Dendritic cell treated with granulocyte-macrophage colony-stimulating factor and Interleukin-4, amounts not matched to agents 40 ng/mL and 50 ng/mL, for 4 days (primary cell): ENCODE measurements at regions not wholly inside any gene's neighbourhood (a gene's known extent, or its start where the extent isn't known, plus 50 kb on each side); places are given as distances from the start of the nearest gene placed in this dataset.
"Not testable (repeated sequence)": the region's sequence is repeated elsewhere in the genome, so short reads cannot be mapped to it uniquely, and the experiment has no call there.

Source experiments
- H3K27ac Mint-ChIP-seq: one replicate; pipeline ENCODE4 v1.8.0; 2022; ENCODE audit warnings: mild to moderate bottlenecking, mixed read lengths
- H3K27me3 Mint-ChIP-seq: one replicate; pipeline ENCODE4 v1.8.0; 2022; ENCODE audit warnings: mild to moderate bottlenecking, mixed read lengths
- H3K36me3 Mint-ChIP-seq: one replicate; pipeline ENCODE4 v1.8.0; 2022; ENCODE audit warnings: low read depth, mixed read lengths
- H3K4me1 Mint-ChIP-seq: one replicate; pipeline ENCODE4 v1.8.0; 2022; ENCODE audit warnings: low read depth, mixed read lengths
- H3K4me3 Mint-ChIP-seq: one replicate; pipeline ENCODE4 v1.8.0; 2022; ENCODE audit warnings: mild to moderate bottlenecking, moderate library complexity, mixed read lengths
- H3K9me3 Mint-ChIP-seq: one replicate; pipeline ENCODE4 v1.8.0; 2022; ENCODE audit warnings: mixed read lengths
- intact Hi-C: fragments of 100-400 bp; cut with micrococcal nuclease; formaldehyde crosslinking; loops from one replicate; pipeline ENCODE4 v1.15.0; 2022

DNA sequence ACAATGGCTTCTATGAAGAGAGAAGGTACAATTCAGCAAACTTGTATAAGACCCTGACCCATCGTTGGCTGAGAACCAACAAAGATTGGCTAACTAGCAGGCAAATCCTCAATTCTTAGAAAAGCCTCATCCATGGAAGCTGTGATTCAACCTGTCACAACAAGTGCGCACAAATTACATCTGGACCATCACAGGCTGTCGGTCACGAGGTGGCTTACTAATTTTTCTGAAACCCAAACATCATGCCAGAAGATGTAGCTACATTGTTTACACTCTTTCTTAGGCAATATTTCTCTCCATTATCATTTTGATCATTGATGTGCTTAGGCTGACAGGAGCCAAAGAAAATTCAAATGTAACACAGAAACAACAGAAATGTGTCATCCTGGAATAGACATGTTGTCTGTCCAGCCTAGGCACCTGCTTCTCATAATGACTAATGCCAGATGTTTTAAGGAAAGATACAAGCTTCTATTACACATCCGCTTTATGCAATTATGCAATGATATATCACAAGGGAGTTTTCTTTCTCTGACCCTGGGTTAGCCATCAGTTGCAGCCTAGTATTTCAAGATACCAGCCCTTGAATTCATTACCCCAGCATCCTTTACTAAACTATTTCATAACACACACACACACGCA lies 92.9 kb upstream of the DIO2 start:
- intact Hi-C loops = no loop called here
- Mint-ChIP-seq H3K27me3 (no peaks in the 10 kb centered on the region), H3K27ac (no peak overlapping the region), H3K9me3 (peaks cover 7% of the 10 kb centered on the region), H3K36me3 (no peaks in the 10 kb centered on the region), H3K4me1 (no peaks in the 10 kb centered on the region), H3K4me3 (no peak overlapping the region)

DNA sequence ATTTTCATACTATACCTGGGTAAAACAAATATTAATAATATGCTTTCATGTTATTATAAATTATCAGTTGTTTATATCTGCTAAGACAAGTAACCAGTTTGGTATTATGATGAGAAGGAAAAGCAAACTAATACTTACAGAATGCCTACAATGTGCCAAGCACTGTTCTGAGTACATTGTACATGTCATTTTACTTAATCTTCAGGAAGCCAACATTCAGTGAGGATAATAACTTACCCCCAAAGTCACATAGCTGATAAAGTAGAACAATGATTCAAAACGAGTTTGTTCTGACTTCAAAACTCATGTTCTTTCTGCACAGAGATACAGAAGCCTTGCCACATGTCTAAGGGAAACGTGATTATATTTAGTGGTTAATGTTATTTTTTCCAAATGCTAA lies 89.0 kb upstream of the DIO2 start:
- no peak overlapping the region for H3K27ac Mint-ChIP-seq
- H3K36me3 Mint-ChIP-seq = no peaks in the 10 kb centered on the region
- H3K4me3 Mint-ChIP-seq = no peak overlapping the region
- H3K27me3 Mint-ChIP-seq = no peaks in the 10 kb centered on the region
- intact Hi-C loops = no loop called here
- H3K9me3 Mint-ChIP-seq = peaks cover 18% of the 10 kb centered on the region
- no peaks in the 10 kb centered on the region for H3K4me1 Mint-ChIP-seq

DNA sequence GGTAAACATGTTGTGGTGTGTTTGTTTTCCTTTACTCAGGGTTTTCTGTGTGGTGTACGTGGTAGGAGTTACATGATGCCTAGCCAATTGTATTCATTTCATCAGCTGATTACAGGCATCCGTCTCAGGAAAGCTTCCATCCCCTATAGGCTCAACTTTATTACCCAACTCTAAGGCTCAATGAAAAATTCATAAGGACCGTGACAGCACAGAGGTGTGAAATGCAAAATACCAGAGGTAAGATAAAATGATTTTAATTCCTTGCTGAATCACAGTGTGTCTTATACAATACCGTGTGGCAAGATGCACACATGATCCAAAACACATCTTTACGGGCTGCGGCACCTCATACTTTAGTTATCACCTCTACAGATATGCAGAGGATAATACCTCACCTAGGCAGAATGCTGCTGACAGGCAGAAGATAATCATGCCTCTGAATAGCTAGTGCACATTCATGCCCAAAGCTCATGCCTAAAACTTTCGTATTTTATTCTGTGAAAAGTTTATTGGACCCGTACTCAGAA lies 87.2 kb upstream of the DIO2 start:
- Mint-ChIP-seq H3K27me3 (no peaks in the 10 kb centered on the region), H3K4me3 (no peak overlapping the region), H3K9me3 (peaks cover 14% of the 10 kb centered on the region), H3K27ac (no peak overlapping the region), H3K4me1 (no peaks in the 10 kb centered on the region), H3K36me3 (no peaks in the 10 kb centered on the region)
- intact Hi-C loops = no loop called here

- Mint-ChIP-seq H3K27me3 (no peaks in the 10 kb centered on the region), H3K4me3 (no peak overlapping the region), H3K4me1 (no peaks in the 10 kb centered on the region), H3K9me3 (peaks cover 6% of the 10 kb centered on the region), H3K27ac (no peak overlapping the region), H3K36me3 (no peaks in the 10 kb centered on the region)
- intact Hi-C loops = no loop called here
These were observed 79.8 kb upstream of the DIO2 start for GRCh38 chr14:80291101-80291500.

GRCh38 chr14:80286744-80287143 lies 75.4 kb upstream of the DIO2 start:
- not testable (repeated sequence) for H3K4me1 Mint-ChIP-seq

DNA sequence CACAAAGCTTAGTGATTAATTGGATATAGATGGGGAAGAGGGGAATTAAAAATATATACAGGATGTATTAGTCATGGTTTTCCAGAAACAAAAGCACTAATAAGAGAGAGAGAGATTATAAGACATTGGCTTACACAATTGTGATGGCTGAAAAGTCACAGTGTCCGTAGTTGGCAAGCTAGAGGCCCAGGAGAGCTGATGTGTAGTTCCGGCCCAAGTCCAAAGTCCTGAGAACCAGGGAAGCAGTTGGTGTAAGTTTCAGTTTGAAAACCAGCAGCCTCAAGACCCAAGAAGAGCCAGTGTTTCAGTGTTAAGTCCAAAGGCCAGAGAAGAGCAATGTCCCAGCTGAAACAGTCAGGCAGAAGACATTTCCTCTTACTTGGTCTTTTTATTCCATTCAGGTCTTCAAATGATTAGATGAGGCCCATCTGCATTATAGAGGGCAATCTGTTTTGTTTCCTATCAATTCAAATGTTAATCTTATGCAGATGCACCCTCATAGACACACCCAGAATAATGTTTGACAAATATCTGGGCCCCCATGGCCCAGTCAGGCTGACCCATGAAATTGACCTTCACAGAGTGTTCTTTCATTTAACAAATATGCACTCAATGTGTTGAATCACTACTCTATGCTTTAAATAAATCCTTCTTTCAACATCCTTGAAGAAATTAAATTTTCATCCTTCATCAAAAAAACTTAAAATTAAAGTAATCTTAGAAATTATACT lies 67.2 kb upstream of the DIO2 start:
- Mint-ChIP-seq H3K4me1 (no peaks in the 10 kb centered on the region), H3K36me3 (no peaks in the 10 kb centered on the region), H3K27me3 (no peaks in the 10 kb centered on the region), H3K27ac (no peak overlapping the region), H3K4me3 (no peak overlapping the region), H3K9me3 (no peaks in the 10 kb centered on the region)
- intact Hi-C loops = no loop called here

More at GRCh38 chr14:80286744-80287143, 75.4 kb upstream of the DIO2 start:
- peaks cover 23% of the 10 kb centered on the region for H3K9me3 Mint-ChIP-seq
- H3K4me3 Mint-ChIP-seq, H3K36me3 Mint-ChIP-seq, intact Hi-C loops, H3K27me3 Mint-ChIP-seq, H3K27ac Mint-ChIP-seq: not testable (repeated sequence)

- Mint-ChIP-seq H3K36me3 (no peaks in the 10 kb centered on the region), H3K4me3 (no peak overlapping the region), H3K4me1 (no peaks in the 10 kb centered on the region), H3K9me3 (peaks cover 8% of the 10 kb centered on the region), H3K27ac (no peak overlapping the region), H3K27me3 (no peaks in the 10 kb centered on the region)
- intact Hi-C loops = no loop called here
These were observed 64.0 kb upstream of the DIO2 start for GRCh38 chr14:80275208-80275850.

DNA sequence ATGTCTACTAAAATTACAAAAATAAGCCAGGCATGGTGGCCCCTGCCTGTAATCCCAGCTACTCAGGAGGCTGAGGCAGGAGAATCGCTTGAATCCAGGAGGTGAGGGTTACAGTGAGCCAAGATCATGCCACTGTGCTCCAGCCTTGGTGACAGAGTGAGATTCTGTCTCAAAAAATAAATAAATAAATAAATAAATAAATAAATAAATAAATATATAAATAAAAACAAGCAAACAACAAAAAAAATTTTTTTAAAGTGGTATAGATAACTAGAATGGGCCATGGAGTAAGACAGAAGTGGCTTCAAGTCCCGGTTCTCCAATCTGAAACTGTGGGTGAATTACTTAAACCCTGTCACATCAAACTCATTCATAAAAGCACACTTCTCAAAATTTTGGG lies 63.0 kb upstream of the DIO2 start:
- H3K27me3 Mint-ChIP-seq, H3K4me1 Mint-ChIP-seq, intact Hi-C loops, H3K4me3 Mint-ChIP-seq, H3K27ac Mint-ChIP-seq, H3K36me3 Mint-ChIP-seq, H3K9me3 Mint-ChIP-seq: not testable (repeated sequence)

DNA sequence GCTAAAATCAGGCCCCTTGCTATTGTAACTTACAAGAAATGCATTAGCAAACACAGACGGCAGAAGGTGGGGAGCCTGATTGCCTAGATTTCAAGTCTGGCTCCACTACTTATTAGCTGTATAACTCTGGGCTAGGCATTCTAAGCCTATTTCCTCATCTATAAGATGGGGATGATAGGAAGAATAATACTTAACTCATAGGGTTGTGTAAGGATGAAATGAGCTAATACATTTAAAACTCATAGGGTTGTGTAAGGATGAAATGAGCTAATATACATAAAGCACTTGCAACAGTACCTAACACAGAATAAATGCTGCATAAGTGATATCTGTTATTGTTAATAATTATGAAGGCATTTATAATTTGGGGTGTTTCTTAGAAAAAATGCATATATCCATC lies 60.1 kb upstream of the DIO2 start:
- H3K9me3 Mint-ChIP-seq = peaks cover 8% of the 10 kb centered on the region
- intact Hi-C loops = no loop called here
- H3K27me3 Mint-ChIP-seq = no peaks in the 10 kb centered on the region
- no peak overlapping the region for H3K4me3 Mint-ChIP-seq
- no peak overlapping the region for H3K27ac Mint-ChIP-seq
- no peaks in the 10 kb centered on the region for H3K4me1 Mint-ChIP-seq
- H3K36me3 Mint-ChIP-seq = no peaks in the 10 kb centered on the region

DNA sequence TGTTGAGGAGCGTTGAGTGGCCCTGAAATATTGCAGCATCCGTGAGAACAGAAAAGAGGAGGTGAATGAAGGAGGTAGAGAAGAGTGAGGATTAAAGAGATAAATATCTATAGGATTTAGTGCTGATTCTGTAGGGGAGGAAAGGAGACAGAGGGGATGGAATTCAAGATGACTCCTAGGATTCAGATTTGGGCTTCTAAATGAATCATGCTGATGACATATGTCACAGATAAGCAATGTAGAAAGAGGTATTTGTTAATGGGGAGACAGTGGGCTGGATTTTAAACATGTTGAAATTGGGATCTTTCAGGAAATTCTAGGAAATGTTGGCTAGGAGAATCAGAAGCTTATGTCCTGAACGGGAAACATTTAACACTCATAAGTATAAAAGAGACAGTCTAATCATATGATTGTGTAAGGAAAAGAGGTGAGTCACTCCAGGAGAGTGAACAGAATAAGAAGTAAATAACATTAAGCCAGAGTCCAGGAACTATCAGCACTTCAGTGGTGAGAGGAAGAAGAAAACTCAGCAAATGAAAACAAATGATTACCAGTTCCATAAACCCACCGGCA lies 58.1 kb upstream of the DIO2 start:
- H3K4me1 Mint-ChIP-seq = no peaks in the 10 kb centered on the region
- no peaks in the 10 kb centered on the region for H3K27me3 Mint-ChIP-seq
- H3K9me3 Mint-ChIP-seq = peaks cover 8% of the 10 kb centered on the region
- H3K4me3 Mint-ChIP-seq = no peak overlapping the region
- intact Hi-C loops = no loop called here
- H3K36me3 Mint-ChIP-seq = no peaks in the 10 kb centered on the region
- no peak overlapping the region for H3K27ac Mint-ChIP-seq

DNA sequence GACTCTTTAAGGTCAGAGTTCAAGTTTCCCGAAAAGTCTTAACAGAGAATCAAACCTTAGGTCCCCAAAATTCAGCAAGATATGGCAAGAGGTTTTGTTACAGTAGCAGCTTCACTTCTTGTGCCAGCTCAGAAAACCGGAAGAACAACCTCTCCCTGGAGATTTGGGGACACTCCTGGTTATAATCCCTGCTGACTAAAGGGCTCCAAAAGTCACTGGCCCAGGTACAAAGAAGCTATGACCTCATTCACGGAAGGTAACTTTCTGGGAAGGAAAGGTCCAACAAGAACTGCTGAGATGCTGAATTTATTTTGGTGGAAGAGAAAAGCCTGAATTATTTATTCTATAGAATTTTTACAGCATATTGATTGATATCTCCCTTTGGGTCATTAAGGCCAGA lies 55.6 kb upstream of the DIO2 start:
- Mint-ChIP-seq H3K36me3 (no peaks in the 10 kb centered on the region), H3K9me3 (peaks cover 10% of the 10 kb centered on the region)
- intact Hi-C loops = no loop called here

DNA sequence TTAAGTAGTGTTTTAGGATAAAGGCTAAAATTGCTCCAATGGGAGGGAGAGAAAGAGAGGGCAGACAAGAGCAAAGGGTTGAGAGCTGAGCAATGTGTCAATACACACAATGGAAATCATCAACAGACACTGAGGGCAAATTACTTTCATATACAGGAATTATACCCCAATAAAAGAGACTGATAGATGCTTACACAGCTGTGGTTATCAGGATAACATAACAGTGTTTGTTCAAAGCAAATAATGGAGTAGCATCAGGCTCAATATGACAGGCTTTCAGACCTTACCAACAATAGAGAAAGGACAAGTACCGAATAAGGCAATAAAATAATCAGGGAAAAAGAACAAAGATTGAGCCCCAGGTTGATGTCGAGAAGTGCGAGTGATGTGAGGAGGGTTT lies 53.4 kb upstream of the DIO2 start:
- Mint-ChIP-seq H3K27me3 (no peaks in the 10 kb centered on the region), H3K9me3 (peaks cover 10% of the 10 kb centered on the region), H3K36me3 (no peaks in the 10 kb centered on the region), H3K4me3 (no peak overlapping the region), H3K27ac (no peak overlapping the region), H3K4me1 (no peaks in the 10 kb centered on the region)
- intact Hi-C loops = no loop called here

More for the DNA sequence above, 55.6 kb upstream of the DIO2 start:
- Mint-ChIP-seq H3K4me3 (no peak overlapping the region), H3K27me3 (no peaks in the 10 kb centered on the region), H3K27ac (no peak overlapping the region), H3K4me1 (no peaks in the 10 kb centered on the region)
